Endothelial cell of umbilical vein (primary cell): ENCODE measurements at regions not wholly inside any gene's neighbourhood (a gene's known extent, or its start where the extent isn't known, plus 50 kb on each side); places are given as distances from the start of the nearest gene placed in this dataset.

Experiments used
- BruUV-seq: library from RNA; stranded (reverse); fragments of 400-500 nt; replicated peaks from 2 replicates; lab custom pipeline; 2021; lab: Mats Ljungman, UMichigan
- CTCF ChIA-PET: fragments of 300-600, 350-600 bp; sonication (Branson Sonifier 250); formaldehyde crosslinking; loops from one replicate; lab custom pipeline; 2021; ENCODE audit warnings: antibody characterized with exemption, inconsistent platforms; lab: Charles Lee
- POLR2A ChIA-PET: fragments of 300-600, 350-600 bp; sonication (Branson Sonifier 250); formaldehyde crosslinking; loops from one replicate; lab custom pipeline; 2021; ENCODE audit warnings: antibody characterized with exemption, inconsistent platforms; lab: Charles Lee
- DNase-seq: peaks from one replicate; pipeline ENCODE4 v3.0.0-alpha.2; 2011; ENCODE audit warnings: low read depth, low spot score
- FAIRE-seq: peaks from 2 replicates; lab custom pipeline; 2011; peaks lifted over from hg19 to GRCh38; lab: Jason Lieb, UNC
- H2AFZ ChIP-seq: 2 replicates; pipeline ENCODE4 v1.6.0; 2012; ENCODE audit warnings: low read depth, low read length, control low read depth, inconsistent platforms
- H3K27ac ChIP-seq: 2 replicates; pipeline ENCODE4 v1.5.1; 2011; ENCODE audit warnings: low read depth, mild to moderate bottlenecking, control low read depth, low read length, moderate library complexity; ENCODE audit not compliant: insufficient read depth
- H3K27me3 ChIP-seq, 2 experiments: 2 replicates each; pipeline versions ENCODE4 v1.6.0 to v1.6.1; 2011; ENCODE audit warnings: low read length in 2 of 2, mixed read lengths in 1 of 2; ENCODE audit not compliant: control insufficient read depth in 2 of 2, insufficient read depth in 2 of 2
- H3K36me3 ChIP-seq, 2 experiments: 2 replicates in 1 of 2; 3 replicates in 1 of 2; pipeline ENCODE4 v1.5.1; 2011; ENCODE audit warnings: low read length in 2 of 2, mild to moderate bottlenecking in 1 of 2, moderate library complexity in 1 of 2; ENCODE audit not compliant: control insufficient read depth in 2 of 2, insufficient read depth in 2 of 2; ENCODE audit errors: extremely low read depth in 1 of 2
- H3K4me1 ChIP-seq: 3 replicates; pipeline ENCODE4 v1.5.1; 2011; ENCODE audit warnings: mild to moderate bottlenecking, low read length; ENCODE audit not compliant: control insufficient read depth, insufficient read depth; ENCODE audit errors: extremely low read depth
- H3K4me2 ChIP-seq: 2 replicates; pipeline ENCODE4 v1.6.1; 2011; ENCODE audit warnings: low read length, control low read depth, mixed read lengths; ENCODE audit not compliant: insufficient read depth
- H3K4me3 ChIP-seq, 3 experiments: fragments of 200-600 bp in 1 of 3; sonication (generic), shearing (Covaris generic) in 1 of 3; replicated peaks in 1 of 3; 2 replicates each; pipeline ENCODE4 v1.5.1; 2011 to 2016; ENCODE audit warnings: control low read depth in 3 of 3, low read length in 3 of 3, mild to moderate bottlenecking in 2 of 3, inconsistent platforms in 1 of 3, low read depth in 1 of 3, moderate library complexity in 1 of 3; ENCODE audit not compliant: insufficient read depth in 1 of 3
- H3K79me2 ChIP-seq: 2 replicates; pipeline ENCODE4 v1.6.0; 2012; ENCODE audit warnings: low read length, inconsistent platforms; ENCODE audit not compliant: control insufficient read depth, insufficient read depth
- H3K9ac ChIP-seq: replicated peaks from 2 replicates; pipeline ENCODE3; 2011; ENCODE audit warnings: low read length, control low read depth; ENCODE audit not compliant: insufficient read depth; ENCODE audit errors: extremely low read depth
- H3K9me1 ChIP-seq: replicated peaks from 3 replicates; pipeline ENCODE4 v1.6.0; 2011; ENCODE audit warnings: mild to moderate bottlenecking, low read length; ENCODE audit not compliant: control insufficient read depth, insufficient read depth; ENCODE audit errors: extremely low read depth
- H3K9me3 ChIP-seq: replicated peaks from 2 replicates; pipeline ENCODE4 v1.5.1; 2012; ENCODE audit warnings: low read length, inconsistent platforms; ENCODE audit not compliant: control insufficient read depth, insufficient read depth
- H4K20me1 ChIP-seq: replicated peaks from 2 replicates; pipeline ENCODE3; 2011; ENCODE audit warnings: mild to moderate bottlenecking, low read length; ENCODE audit not compliant: control insufficient read depth, insufficient read depth; ENCODE audit errors: extremely low read depth
- CTCF ChIP-seq, 2 donors: IDR thresholded peaks; 1 replicate in 1 of 2; 2 replicates in 1 of 2; pipeline ENCODE4 v1.5.1; 2011; ENCODE audit warnings: low read length in 2 of 2, mild to moderate bottlenecking in 2 of 2, moderate library complexity in 2 of 2, control low read depth in 1 of 2, inconsistent platforms in 1 of 2, low read depth in 1 of 2; ENCODE audit not compliant: insufficient read depth in 1 of 2; ENCODE audit errors: extremely low read depth in 1 of 2
- EZH2 ChIP-seq: IDR thresholded peaks from 2 replicates; pipeline ENCODE4 v1.6.1; 2012; ENCODE audit warnings: borderline replicate concordance, low read depth, mild to moderate bottlenecking, moderate library complexity, low read length, inconsistent platforms; ENCODE audit not compliant: severe bottlenecking
- FOS ChIP-seq: IDR thresholded peaks from 2 replicates; pipeline ENCODE4 v1.6.1; 2011; ENCODE audit warnings: mild to moderate bottlenecking, low read length, moderate library complexity, borderline replicate concordance; ENCODE audit not compliant: insufficient read depth
- GATA2 ChIP-seq: IDR thresholded peaks from 2 replicates; pipeline ENCODE4 v1.7.0; 2011; ENCODE audit warnings: low read depth, mild to moderate bottlenecking, moderate library complexity, mixed read lengths, low read length; ENCODE audit not compliant: insufficient read length, insufficient read depth
- JUN ChIP-seq: IDR thresholded peaks from 2 replicates; pipeline ENCODE4 v1.6.1; 2011; ENCODE audit warnings: borderline replicate concordance, low read depth; ENCODE audit not compliant: insufficient read length, insufficient read depth
- MYC ChIP-seq: IDR thresholded peaks from one replicate; pipeline ENCODE4 v1.6.1; 2011; ENCODE audit warnings: mild to moderate bottlenecking, low read depth, low read length
- POLR2A ChIP-seq: IDR thresholded peaks from 2 replicates; pipeline ENCODE4 v1.6.1; 2012; ENCODE audit warnings: low read depth, mild to moderate bottlenecking, control low read depth, low read length
- POLR2AphosphoS5 ChIP-seq: IDR thresholded peaks from 2 replicates; pipeline ENCODE4 v1.6.1; 2012; ENCODE audit warnings: low read depth, mild to moderate bottlenecking, control low read depth, low read length, moderate library complexity; ENCODE audit not compliant: insufficient read depth
- dilution Hi-C: fragments of 300-500 bp; cut with MboI; formaldehyde crosslinking; loops from one replicate; pipeline ENCODE4 v1.15.0; 2019; ENCODE audit warnings: low sequenced_read_pairs; ENCODE audit not compliant: extremely low pct_ligation_motif_present
- intact Hi-C: fragments of 100-400 bp; cut with micrococcal nuclease; formaldehyde crosslinking; loops from one replicate; pipeline ENCODE4 v1.10.0; 2022
- TF ChIP-seq, protein P1 (sequence below): IDR thresholded peaks from 2 replicates; pipeline ENCODE4 v1.6.1; 2011; ENCODE audit not compliant: insufficient read depth, insufficient read length

DNA sequence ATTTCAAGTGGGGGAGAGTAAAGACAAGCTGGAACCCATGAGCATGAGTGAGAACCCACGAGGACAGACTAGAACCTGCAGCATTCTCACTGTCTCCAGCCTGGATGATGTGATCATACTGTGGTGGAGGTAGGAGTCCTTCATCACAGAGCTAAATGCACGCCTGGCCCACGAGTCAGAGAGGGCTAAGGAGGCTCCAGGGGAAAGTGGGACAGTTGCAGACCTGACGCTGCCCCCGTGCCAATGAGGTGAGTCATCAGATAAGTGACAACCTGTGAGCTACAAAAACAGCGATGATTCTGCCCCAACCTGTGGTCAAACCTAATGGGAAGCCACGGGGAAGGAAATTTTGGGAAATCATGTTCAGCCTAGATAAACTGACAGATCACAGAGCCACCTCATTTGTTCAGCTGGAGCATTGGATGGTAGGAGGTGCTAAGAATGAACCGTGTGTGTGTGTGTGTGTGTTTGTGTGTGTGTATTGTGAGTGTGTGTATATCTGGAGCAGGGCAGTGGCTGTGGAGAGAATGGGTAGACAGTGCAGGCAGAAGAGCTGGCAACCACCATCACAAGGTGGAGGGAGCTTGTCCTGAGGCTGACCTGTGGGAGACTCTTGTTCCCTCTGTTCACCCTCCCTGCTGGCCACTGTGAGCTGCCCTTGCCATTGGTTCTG is 131.8 kb downstream of the UTP18 start:
- Histone ChIP-seq H3K4me1 (no peaks in the 10 kb centered on the region), H3K4me3 (no peak overlapping the region), H2AFZ (no peak overlapping the region), H3K36me3 (no peaks in the 10 kb centered on the region), H3K79me2 (no peaks in the 10 kb centered on the region), H3K27me3 (no peaks in the 10 kb centered on the region), H4K20me1 (no peaks in the 10 kb centered on the region), H3K27ac (no peak overlapping the region), H3K4me2 (no peak overlapping the region), H3K9me1 (no peaks in the 10 kb centered on the region), H3K9ac (no peak overlapping the region), H3K9me3 (no peaks in the 10 kb centered on the region)
- CTCF ChIA-PET: no interaction called here
- BruUV-seq: no TSS peak
- dilution Hi-C loops: no loop called here
- intact Hi-C loops: no loop called here
- no peak for TF ChIP-seq GATA2
- no peak for TF ChIP-seq POLR2AphosphoS5
- no peak for TF ChIP-seq EZH2
- TF ChIP-seq MYC: no peak
- TF ChIP-seq, protein P1, sequence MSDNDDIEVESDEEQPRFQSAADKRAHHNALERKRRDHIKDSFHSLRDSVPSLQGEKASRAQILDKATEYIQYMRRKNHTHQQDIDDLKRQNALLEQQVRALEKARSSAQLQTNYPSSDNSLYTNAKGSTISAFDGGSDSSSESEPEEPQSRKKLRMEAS: no peak
- no peak for TF ChIP-seq JUN
- no peak for TF ChIP-seq POLR2A
- no peak for TF ChIP-seq FOS
- TF ChIP-seq CTCF (IDR thresholded peaks at IDR 0.05; ENCODE audit: extremely low read depth in 1 of 2, insufficient read depth in 1 of 2, low read depth in 1 of 2, low read length in 2 of 2): no peak
- POLR2A ChIA-PET: no interaction called here
- no peak for FAIRE-seq
- no peak for DNase-seq
